Mucosa of descending colon (tissue), 3 donors: ENCODE measurements at regions not wholly inside any gene's neighbourhood (a gene's known extent, or its start where the extent isn't known, plus 50 kb on each side); places are given as distances from the start of the nearest gene placed in this dataset.
"Not testable (repeated sequence)": the region's sequence is repeated elsewhere in the genome, so short reads cannot be mapped to it uniquely, and the experiment has no call there.

Experiments used
- ATAC-seq: fragments of 200-7000 bp; cut with Tn5 transposase; one replicate; pipeline ENCODE4 v1.9.1; 2020; ENCODE audit warnings: mild to moderate bottlenecking, moderate library complexity
- DNase-seq, 3 donors: peaks; one replicate each; pipeline ENCODE4 v3.0.0-alpha.2; 2020
- H3K36me3 ChIP-seq: fragments of 200-600 bp; one replicate; pipeline ENCODE4 v1.8.0; 2021; ENCODE audit warnings: low read depth, mild to moderate bottlenecking
- H3K4me1 ChIP-seq: fragments of 200-600 bp; one replicate; pipeline ENCODE4 v1.8.0; 2021; ENCODE audit warnings: low read depth, mild to moderate bottlenecking
- H3K4me3 ChIP-seq: fragments of 200-600 bp; one replicate; pipeline ENCODE4 v1.8.0; 2021; ENCODE audit warnings: mild to moderate bottlenecking
- H3K9me3 ChIP-seq: fragments of 200-600 bp; one replicate; pipeline ENCODE4 v1.8.0; 2021; ENCODE audit warnings: mild to moderate bottlenecking
- intact Hi-C, 2 donors: fragments of 100-400 bp; cut with DNase I in 1 of 2; cut with micrococcal nuclease in 1 of 2; formaldehyde crosslinking; loops; one replicate each; pipeline versions ENCODE4 v1.11.0 to v1.11.1; 2022; cut with DNase I, micrococcal nuclease
- TF ChIP-seq, protein P1 (sequence below): fragments of 200-600 bp; IDR thresholded peaks from one replicate; pipeline ENCODE4 v1.8.0; 2022; ENCODE audit warnings: antibody characterized with exemption, mild to moderate bottlenecking
- donor health status: DM: no; HTN: no; CAD: no; lungs with moderate emphysema.
- donor health status: DM: no; HTN: no; CAD: no.
- donor health status: DM: no; HTN: yes; CAD: no.

DNA sequence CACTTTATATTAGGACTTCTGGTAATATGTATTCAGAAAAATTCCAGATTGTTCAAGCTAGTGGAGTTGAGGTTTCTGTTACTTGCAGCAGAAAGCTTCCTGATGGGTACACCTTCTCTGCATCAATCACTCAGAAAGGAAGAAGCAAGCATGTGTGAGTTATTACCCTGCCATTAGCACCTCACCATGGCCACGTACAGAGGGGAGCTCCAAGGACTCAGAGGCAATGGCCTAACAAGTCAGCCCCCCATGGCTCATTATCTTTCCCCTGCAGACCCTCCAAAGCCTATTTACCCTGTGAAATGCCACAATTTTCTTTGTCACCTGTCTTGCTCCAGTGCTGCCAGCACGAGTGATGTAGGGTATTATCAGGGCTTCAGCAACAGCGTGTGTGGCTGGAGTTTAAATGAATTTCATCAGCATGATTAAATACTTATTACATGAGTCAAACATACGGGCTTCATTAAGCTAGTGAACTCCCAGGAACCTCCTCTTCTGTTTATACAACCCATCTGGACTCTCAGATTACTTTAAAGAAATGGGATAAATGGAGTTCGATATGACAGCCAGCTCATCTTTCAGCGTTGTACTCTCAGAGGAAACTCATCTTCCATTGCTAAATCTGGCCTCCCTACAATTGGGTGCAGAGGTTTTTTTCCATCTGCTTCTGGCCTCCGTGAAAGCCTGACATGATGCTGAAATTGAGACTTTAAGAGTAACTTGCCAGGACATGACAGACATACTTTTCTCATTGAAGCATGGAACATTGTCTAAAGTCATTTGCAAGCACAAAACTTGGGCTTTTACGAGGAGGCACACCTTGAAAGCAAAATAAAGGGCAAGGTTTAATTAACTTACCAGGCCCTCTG is 135.9 kb downstream of the TMEM30B start:
- Histone ChIP-seq H3K9me3 (peaks cover 9% of the 10 kb centered on the region), H3K4me3 (no peak overlapping the region), H3K36me3 (no peaks in the 10 kb centered on the region), H3K4me1 (no peaks in the 10 kb centered on the region)
- no peak for DNase-seq
- ATAC-seq: peak; percentile 45
- TF ChIP-seq, protein P1, sequence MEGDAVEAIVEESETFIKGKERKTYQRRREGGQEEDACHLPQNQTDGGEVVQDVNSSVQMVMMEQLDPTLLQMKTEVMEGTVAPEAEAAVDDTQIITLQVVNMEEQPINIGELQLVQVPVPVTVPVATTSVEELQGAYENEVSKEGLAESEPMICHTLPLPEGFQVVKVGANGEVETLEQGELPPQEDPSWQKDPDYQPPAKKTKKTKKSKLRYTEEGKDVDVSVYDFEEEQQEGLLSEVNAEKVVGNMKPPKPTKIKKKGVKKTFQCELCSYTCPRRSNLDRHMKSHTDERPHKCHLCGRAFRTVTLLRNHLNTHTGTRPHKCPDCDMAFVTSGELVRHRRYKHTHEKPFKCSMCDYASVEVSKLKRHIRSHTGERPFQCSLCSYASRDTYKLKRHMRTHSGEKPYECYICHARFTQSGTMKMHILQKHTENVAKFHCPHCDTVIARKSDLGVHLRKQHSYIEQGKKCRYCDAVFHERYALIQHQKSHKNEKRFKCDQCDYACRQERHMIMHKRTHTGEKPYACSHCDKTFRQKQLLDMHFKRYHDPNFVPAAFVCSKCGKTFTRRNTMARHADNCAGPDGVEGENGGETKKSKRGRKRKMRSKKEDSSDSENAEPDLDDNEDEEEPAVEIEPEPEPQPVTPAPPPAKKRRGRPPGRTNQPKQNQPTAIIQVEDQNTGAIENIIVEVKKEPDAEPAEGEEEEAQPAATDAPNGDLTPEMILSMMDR: no peak
- intact Hi-C loops: no loop called here

GRCh38 chr14:61144117-61145033 is 136.8 kb downstream of the TMEM30B start:
- intact Hi-C loops: not testable (repeated sequence)

DNA sequence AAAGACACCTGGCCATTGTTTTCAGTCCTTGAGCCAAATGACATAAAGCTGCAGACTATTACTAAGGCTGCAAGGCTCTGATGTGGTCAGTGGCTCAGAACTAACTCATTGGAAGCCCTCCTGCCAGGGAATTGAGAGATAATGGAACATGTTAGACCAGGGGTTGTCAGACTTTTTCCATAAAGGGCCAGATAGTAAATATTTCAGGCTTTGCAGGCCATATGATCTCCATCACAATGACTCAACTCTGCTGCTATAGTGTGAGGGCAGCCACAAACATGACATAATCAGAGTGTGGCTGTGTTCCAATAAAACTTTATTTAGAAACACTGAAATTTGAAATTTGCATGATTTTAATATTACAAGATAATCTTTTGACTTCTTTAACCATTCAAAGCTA is 140.3 kb downstream of the TMEM30B start:
- DNase-seq (no peak), ATAC-seq (no peak)
- H3K4me3 ChIP-seq: no peak overlapping the region
- peaks cover 9% of the 10 kb centered on the region for H3K9me3 ChIP-seq
- intact Hi-C loops: no loop called here
- H3K4me1 ChIP-seq: no peaks in the 10 kb centered on the region
- TF ChIP-seq, protein P1: no peak
- H3K36me3 ChIP-seq: no peaks in the 10 kb centered on the region

More at GRCh38 chr14:61144117-61145033, 136.8 kb downstream of the TMEM30B start:
- not testable (repeated sequence) for H3K4me3 ChIP-seq, H3K4me1 ChIP-seq, ATAC-seq, H3K9me3 ChIP-seq, DNase-seq, H3K36me3 ChIP-seq

DNA sequence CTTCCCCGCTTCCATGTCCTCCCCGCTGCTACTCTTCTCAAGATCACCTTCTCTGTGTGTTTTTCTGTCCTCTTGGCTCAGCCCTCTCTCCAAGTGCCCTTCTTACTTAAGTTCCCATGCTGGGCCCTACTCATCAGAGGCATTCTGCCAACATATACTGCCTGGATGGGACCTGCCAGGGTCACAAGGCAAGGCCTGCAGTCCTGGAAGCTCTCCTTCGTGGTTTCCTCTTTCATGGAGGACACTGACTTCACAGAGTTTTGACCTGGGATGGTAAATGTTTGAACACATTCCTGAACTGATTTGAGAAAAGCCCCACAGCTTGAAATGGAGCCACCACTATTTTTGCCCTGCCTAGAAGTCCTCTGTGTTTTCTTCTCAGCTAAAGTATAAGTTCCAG is 140.9 kb downstream of the TMEM30B start:
- no peak overlapping the region for H3K4me3 ChIP-seq
- no peaks in the 10 kb centered on the region for H3K4me1 ChIP-seq
- H3K36me3 ChIP-seq: no peaks in the 10 kb centered on the region
- TF ChIP-seq, protein P1: no peak
- no peak for ATAC-seq
- intact Hi-C loops: no loop called here
- no peak for DNase-seq
- H3K9me3 ChIP-seq: peaks cover 9% of the 10 kb centered on the region

GRCh38 chr14:61139006-61139599 is 142.0 kb downstream of the TMEM30B start:
- TF ChIP-seq, protein P1: no peak
- H3K4me1 ChIP-seq: no peaks in the 10 kb centered on the region
- intact Hi-C loops: no loop called here
- DNase-seq (no peak), ATAC-seq (no peak)
- peaks cover 4% of the 10 kb centered on the region for H3K9me3 ChIP-seq
- no peak overlapping the region for H3K4me3 ChIP-seq
- no peaks in the 10 kb centered on the region for H3K36me3 ChIP-seq
